DND-41 (cell line): ENCODE measurements at regions not wholly inside any gene's neighbourhood (a gene's known extent, or its start where the extent isn't known, plus 50 kb on each side); places are given as distances from the start of the nearest gene placed in this dataset.

Experiments
- EZH2 ChIP-seq: IDR thresholded peaks from 3 replicates; pipeline ENCODE4 v1.6.1; 2012; ENCODE audit warnings: borderline replicate concordance, low read depth, mild to moderate bottlenecking, moderate library complexity, low read length, inconsistent platforms; ENCODE audit not compliant: severe bottlenecking
- TF ChIP-seq, protein P1 (sequence below): IDR thresholded peaks from 2 replicates; pipeline ENCODE4 v1.5.1; 2012; ENCODE audit warnings: borderline replicate concordance, low read length, moderate library complexity, mild to moderate bottlenecking; ENCODE audit not compliant: poor library complexity, severe bottlenecking; ENCODE audit errors: extremely low read depth

DNA sequence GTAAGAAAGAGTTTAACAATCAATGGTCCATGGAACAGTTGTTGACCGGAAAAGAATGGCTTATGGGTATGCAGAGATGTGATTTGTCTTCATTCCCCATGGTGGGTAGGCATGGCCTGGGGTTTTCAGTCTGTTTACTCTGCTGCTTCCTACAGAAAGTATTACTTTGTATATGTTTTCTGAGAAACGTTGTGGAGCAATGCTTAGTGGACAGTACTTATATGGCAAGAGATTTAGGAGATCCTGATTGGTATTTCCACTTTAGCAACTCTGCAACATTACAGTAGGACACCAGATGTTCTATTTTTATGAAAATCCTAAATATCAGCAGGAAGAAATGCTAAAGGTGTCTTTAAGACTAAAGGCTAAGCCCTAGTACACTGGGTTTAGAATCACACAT lies 309.1 kb downstream of the AASDHPPT start:
- TF ChIP-seq, protein P1, sequence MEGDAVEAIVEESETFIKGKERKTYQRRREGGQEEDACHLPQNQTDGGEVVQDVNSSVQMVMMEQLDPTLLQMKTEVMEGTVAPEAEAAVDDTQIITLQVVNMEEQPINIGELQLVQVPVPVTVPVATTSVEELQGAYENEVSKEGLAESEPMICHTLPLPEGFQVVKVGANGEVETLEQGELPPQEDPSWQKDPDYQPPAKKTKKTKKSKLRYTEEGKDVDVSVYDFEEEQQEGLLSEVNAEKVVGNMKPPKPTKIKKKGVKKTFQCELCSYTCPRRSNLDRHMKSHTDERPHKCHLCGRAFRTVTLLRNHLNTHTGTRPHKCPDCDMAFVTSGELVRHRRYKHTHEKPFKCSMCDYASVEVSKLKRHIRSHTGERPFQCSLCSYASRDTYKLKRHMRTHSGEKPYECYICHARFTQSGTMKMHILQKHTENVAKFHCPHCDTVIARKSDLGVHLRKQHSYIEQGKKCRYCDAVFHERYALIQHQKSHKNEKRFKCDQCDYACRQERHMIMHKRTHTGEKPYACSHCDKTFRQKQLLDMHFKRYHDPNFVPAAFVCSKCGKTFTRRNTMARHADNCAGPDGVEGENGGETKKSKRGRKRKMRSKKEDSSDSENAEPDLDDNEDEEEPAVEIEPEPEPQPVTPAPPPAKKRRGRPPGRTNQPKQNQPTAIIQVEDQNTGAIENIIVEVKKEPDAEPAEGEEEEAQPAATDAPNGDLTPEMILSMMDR = no peak
- no peak for TF ChIP-seq EZH2
